Mesenchymal stem cell (in vitro differentiated cells and primary cell): ENCODE measurements at regions not wholly inside any gene's neighbourhood (a gene's known extent, or its start where the extent isn't known, plus 50 kb on each side); places are given as distances from the start of the nearest gene placed in this dataset.

Source experiments
- DNase-seq: peaks from one replicate; pipeline ENCODE4 v3.0.0-alpha.2; 2013
- H2AFZ ChIP-seq: one replicate; pipeline ENCODE4 v1.6.1; 2013; ENCODE audit warnings: low read depth, mild to moderate bottlenecking, control low read depth, inconsistent platforms, low read length, moderate library complexity
- H2AK5ac ChIP-seq: 2 replicates; pipeline ENCODE4 v1.6.1; 2013; ENCODE audit warnings: low read length, moderate library complexity, mild to moderate bottlenecking, inconsistent platforms; ENCODE audit not compliant: severe bottlenecking
- H2BK120ac ChIP-seq: one replicate; pipeline ENCODE4 v1.6.1; 2013; ENCODE audit warnings: low read depth, mild to moderate bottlenecking, inconsistent platforms, low read length, moderate library complexity
- H2BK12ac ChIP-seq, 2 experiments: one replicate each; pipeline ENCODE4 v1.6.1; 2013; ENCODE audit warnings: inconsistent platforms in 2 of 2, low read length in 2 of 2, mild to moderate bottlenecking in 2 of 2, moderate library complexity in 2 of 2, control low read depth in 1 of 2
- H2BK15ac ChIP-seq: one replicate; pipeline ENCODE4 v1.6.1; 2013; ENCODE audit warnings: mild to moderate bottlenecking, low read depth, inconsistent platforms; ENCODE audit not compliant: poor library complexity, severe bottlenecking
- H2BK5ac ChIP-seq: 2 replicates; pipeline ENCODE4 v1.6.1; 2013; ENCODE audit warnings: low read depth, mild to moderate bottlenecking, low read length, control low read depth, inconsistent platforms; ENCODE audit not compliant: poor library complexity, severe bottlenecking
- H3K14ac ChIP-seq, 2 experiments: one replicate each; pipeline ENCODE4 v1.6.1; 2013; ENCODE audit warnings: inconsistent platforms in 2 of 2, low read length in 2 of 2, control low read depth in 1 of 2, mild to moderate bottlenecking in 1 of 2, moderate library complexity in 1 of 2
- H3K18ac ChIP-seq, 2 experiments: one replicate each; pipeline ENCODE4 v1.6.1; 2013; ENCODE audit warnings: inconsistent platforms in 2 of 2, low read length in 2 of 2, control low read depth in 1 of 2, low read depth in 1 of 2, mild to moderate bottlenecking in 1 of 2
- H3K23ac ChIP-seq, 2 experiments: one replicate each; pipeline ENCODE4 v1.6.1; 2013; ENCODE audit warnings: inconsistent platforms in 2 of 2, low read length in 2 of 2, mild to moderate bottlenecking in 2 of 2, moderate library complexity in 2 of 2, control low read depth in 1 of 2
- H3K27ac ChIP-seq: 2 replicates; pipeline ENCODE4 v1.5.1; 2013; ENCODE audit warnings: mild to moderate bottlenecking, moderate library complexity, low read length, control low read depth, inconsistent platforms; ENCODE audit not compliant: poor library complexity, severe bottlenecking
- H3K27me3 ChIP-seq, 2 experiments: 2 replicates each; pipeline versions ENCODE4 v1.6.1 to v1.7.0; 2013; ENCODE audit warnings: low read length in 2 of 2, mild to moderate bottlenecking in 2 of 2, moderate library complexity in 2 of 2, control low read depth in 1 of 2, inconsistent platforms in 1 of 2; ENCODE audit not compliant: control insufficient read depth in 1 of 2, insufficient read depth in 1 of 2
- H3K36me3 ChIP-seq, 2 experiments: 2 replicates each; pipeline versions ENCODE4 v1.6.1 to v1.7.0; 2013; ENCODE audit warnings: low read length in 2 of 2, control low read depth in 1 of 2, inconsistent platforms in 1 of 2, low read depth in 1 of 2, mild to moderate bottlenecking in 1 of 2; ENCODE audit not compliant: insufficient read depth in 2 of 2, control insufficient read depth in 1 of 2
- H3K4ac ChIP-seq, 2 experiments: one replicate each; pipeline ENCODE4 v1.6.1; 2013; ENCODE audit warnings: inconsistent platforms in 2 of 2, low read length in 2 of 2, mild to moderate bottlenecking in 2 of 2, moderate library complexity in 2 of 2, control low read depth in 1 of 2, low read depth in 1 of 2
- H3K4me1 ChIP-seq: 2 replicates; pipeline ENCODE4 v1.6.1; 2013; ENCODE audit warnings: low read depth, low read length, control low read depth; ENCODE audit not compliant: control insufficient read depth, insufficient read depth
- H3K4me2 ChIP-seq: 2 replicates; pipeline ENCODE4 v1.6.1; 2013; ENCODE audit warnings: low read length, mild to moderate bottlenecking, inconsistent platforms; ENCODE audit not compliant: poor library complexity, severe bottlenecking
- H3K4me3 ChIP-seq, 2 experiments: 2 replicates each; pipeline versions ENCODE4 v1.5.1 to v1.7.0; 2013; ENCODE audit warnings: low read length in 2 of 2, mild to moderate bottlenecking in 2 of 2, control low read depth in 1 of 2, low read depth in 1 of 2; ENCODE audit not compliant: insufficient read depth in 1 of 2
- H3K79me1 ChIP-seq: replicated peaks from 2 replicates; pipeline ENCODE4 v1.6.1; 2013; ENCODE audit warnings: mild to moderate bottlenecking, control low read depth, low read length, inconsistent platforms; ENCODE audit not compliant: poor library complexity, severe bottlenecking
- H3K9ac ChIP-seq: 2 replicates; pipeline ENCODE4 v1.7.0; 2013; ENCODE audit warnings: mild to moderate bottlenecking, low read length, moderate library complexity
- H3K9me3 ChIP-seq: 2 replicates; pipeline ENCODE4 v1.7.0; 2013; ENCODE audit warnings: mild to moderate bottlenecking, low read length; ENCODE audit not compliant: control insufficient read depth
- H4K8ac ChIP-seq: one replicate; pipeline ENCODE4 v1.6.1; 2013; ENCODE audit warnings: inconsistent platforms, mild to moderate bottlenecking, low read length, moderate library complexity
- H4K91ac ChIP-seq: one replicate; pipeline ENCODE4 v1.6.1; 2013; ENCODE audit warnings: mild to moderate bottlenecking, low read length, inconsistent platforms
- WGBS: methylation state at CpG from one replicate; pipeline ENCODE4 v1.1.7; 2013; ENCODE audit warnings: mixed read lengths; 5-methylcytosine and 5-hydroxymethylcytosine counted together

DNA sequence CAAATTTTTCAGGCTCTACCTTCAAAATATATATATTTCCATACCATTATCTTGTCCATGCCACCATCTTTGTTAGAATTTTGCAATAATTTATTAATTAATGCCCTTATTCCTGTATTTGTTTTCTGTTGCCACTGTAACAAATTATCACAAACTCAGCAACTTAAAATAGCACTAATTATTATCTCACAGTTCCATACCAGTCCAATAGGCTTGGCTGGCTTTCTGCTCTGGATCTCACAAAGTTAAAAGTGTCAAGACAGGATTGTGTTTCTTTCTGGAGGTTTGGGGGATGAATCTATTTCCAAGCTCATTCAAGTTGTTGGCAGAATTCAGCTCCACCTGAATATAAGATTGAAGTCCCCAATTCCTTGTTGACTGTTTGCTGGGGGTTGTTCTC lies 58.6 kb upstream of the SLC38A4 start:
- no peak overlapping the region for H4K91ac ChIP-seq

DNA sequence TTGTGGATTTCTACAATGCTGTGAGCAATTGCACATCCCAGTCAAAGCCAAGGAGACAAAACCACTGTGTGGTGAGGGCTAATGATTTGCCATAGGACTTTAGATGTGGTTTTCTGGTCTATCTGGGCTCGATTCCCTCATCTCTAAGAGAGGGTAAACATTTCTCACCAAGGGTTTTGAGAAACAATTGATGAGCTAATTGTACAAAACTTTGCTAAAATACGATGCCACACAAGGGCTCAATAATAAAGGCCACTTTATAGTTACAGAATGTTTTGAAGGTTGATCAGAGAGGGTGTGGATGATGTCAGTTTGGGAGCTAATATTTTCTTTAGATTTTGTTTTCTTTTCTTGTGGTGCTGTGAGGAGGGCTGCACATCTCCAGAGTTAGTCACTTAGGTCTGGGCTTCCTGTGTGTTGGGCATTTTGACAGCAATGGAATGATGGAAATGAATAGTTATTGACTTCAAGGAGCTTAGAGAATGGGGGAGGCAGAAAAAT lies 60.8 kb upstream of the SLC38A4 start:
- no peaks in the 10 kb centered on the region for H3K79me1 ChIP-seq
- WGBS, result 47% methylated on average over 2 of the region's 2 CpGs
- no peak overlapping the region for H4K91ac ChIP-seq
- H3K4ac ChIP-seq, result no peak overlapping the region
- H3K18ac ChIP-seq, result no peak overlapping the region
- H3K4me2 ChIP-seq, result no peak overlapping the region
- peak overlapping the region; percentile 70 for H3K27ac ChIP-seq
- H3K9me3 ChIP-seq, result no peaks in the 10 kb centered on the region
- H2AFZ ChIP-seq, result no peak overlapping the region
- no peak overlapping the region for H3K14ac ChIP-seq
- no peak for DNase-seq
- no peak overlapping the region for H4K8ac ChIP-seq
- no peak overlapping the region for H3K23ac ChIP-seq
- no peak overlapping the region for H2BK5ac ChIP-seq
- H2AK5ac ChIP-seq, result no peak overlapping the region
- H3K27me3 ChIP-seq, result no peaks in the 10 kb centered on the region
- H3K4me3 ChIP-seq, result no peak overlapping the region
- H2BK15ac ChIP-seq, result no peak overlapping the region
- H3K4me1 ChIP-seq, result peaks cover 2% of the 10 kb centered on the region
- H2BK12ac ChIP-seq, result no peak overlapping the region
- H2BK120ac ChIP-seq, result no peak overlapping the region
- H3K9ac ChIP-seq, result no peak overlapping the region
- H3K36me3 ChIP-seq, result no peaks in the 10 kb centered on the region

More for the DNA sequence above, 58.6 kb upstream of the SLC38A4 start:
- Histone ChIP-seq H3K9me3 (peaks cover 4% of the 10 kb centered on the region), H2AK5ac (no peak overlapping the region), H3K14ac (no peak overlapping the region), H3K4me3 (no peak overlapping the region), H3K36me3 (no peaks in the 10 kb centered on the region), H3K4me2 (no peak overlapping the region), H2AFZ (no peak overlapping the region), H2BK5ac (no peak overlapping the region), H3K9ac (no peak overlapping the region), H3K79me1 (no peaks in the 10 kb centered on the region), H2BK12ac (no peak overlapping the region), H3K4ac (no peak overlapping the region), H3K4me1 (peaks cover 2% of the 10 kb centered on the region), H2BK15ac (no peak overlapping the region), H3K27ac (no peak overlapping the region), H3K18ac (no peak overlapping the region), H3K23ac (no peak overlapping the region), H2BK120ac (no peak overlapping the region), H4K8ac (no peak overlapping the region), H3K27me3 (no peaks in the 10 kb centered on the region)
- no peak for DNase-seq

DNA sequence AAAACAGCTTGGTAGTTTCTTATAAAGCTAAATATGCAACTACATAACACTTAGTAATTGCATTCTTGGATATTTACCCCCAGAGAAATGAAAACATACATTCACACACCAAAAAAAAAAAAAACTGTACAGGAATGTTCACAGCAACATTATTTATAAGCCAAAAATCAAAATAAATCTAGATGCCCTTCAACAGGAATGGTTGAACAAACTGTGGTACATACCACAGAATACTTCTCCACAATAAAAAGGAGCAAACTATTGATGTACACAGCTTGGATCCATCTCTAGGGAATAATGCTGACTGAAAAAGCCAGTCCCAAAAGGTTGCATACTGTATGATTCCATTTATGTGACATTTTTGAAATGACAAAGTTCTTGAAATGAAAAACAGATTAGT lies 62.1 kb upstream of the SLC38A4 start:
- no peak overlapping the region for H3K14ac ChIP-seq
- no peak overlapping the region for H2AK5ac ChIP-seq
- no peaks in the 10 kb centered on the region for H3K79me1 ChIP-seq
- peak overlapping the region; percentile 1 for H3K27ac ChIP-seq
- no peaks in the 10 kb centered on the region for H3K36me3 ChIP-seq
- DNase-seq, result no peak
- no peak overlapping the region for H2BK15ac ChIP-seq
- H3K9ac ChIP-seq, result no peak overlapping the region
- H3K23ac ChIP-seq, result no peak overlapping the region
- H3K4me3 ChIP-seq, result no peak overlapping the region
- peaks cover 2% of the 10 kb centered on the region for H3K4me1 ChIP-seq
- H3K18ac ChIP-seq, result no peak overlapping the region
- no peak overlapping the region for H2BK120ac ChIP-seq
- no peak overlapping the region for H3K4me2 ChIP-seq
- no peak overlapping the region for H3K4ac ChIP-seq
- no peak overlapping the region for H2BK5ac ChIP-seq
- no peak overlapping the region for H4K91ac ChIP-seq
- no peak overlapping the region for H2AFZ ChIP-seq
- H3K9me3 ChIP-seq, result no peaks in the 10 kb centered on the region
- H3K27me3 ChIP-seq, result no peaks in the 10 kb centered on the region
- no peak overlapping the region for H2BK12ac ChIP-seq
- no peak overlapping the region for H4K8ac ChIP-seq

DNA sequence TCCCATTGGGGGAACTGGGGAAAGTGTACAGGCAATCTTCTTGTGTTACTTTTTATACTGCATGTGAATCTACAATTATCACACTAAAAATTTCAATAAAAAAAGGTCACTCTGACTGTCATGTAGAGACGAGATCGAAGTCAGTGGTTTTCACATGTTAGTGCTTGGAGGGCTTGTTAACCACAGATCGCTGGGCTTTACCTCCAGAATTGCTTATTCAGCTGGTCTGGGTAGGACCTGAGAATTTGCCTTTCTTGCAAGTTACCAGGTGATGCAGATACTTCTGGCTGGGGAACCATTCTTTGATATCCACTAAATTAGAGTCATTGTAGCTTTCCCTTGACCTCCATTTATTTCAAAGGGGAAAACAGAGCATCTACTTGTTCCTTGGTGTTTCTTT lies 62.8 kb upstream of the SLC38A4 start:
- no peaks in the 10 kb centered on the region for H3K9me3 ChIP-seq
- H3K23ac ChIP-seq, result no peak overlapping the region
- no peak overlapping the region for H2BK12ac ChIP-seq
- no peaks in the 10 kb centered on the region for H3K27me3 ChIP-seq
- no peak overlapping the region for H3K14ac ChIP-seq
- H4K91ac ChIP-seq, result no peak overlapping the region
- H3K4me3 ChIP-seq, result no peak overlapping the region
- 89% methylated on average over 3 of the region's 3 CpGs for WGBS
- no peak overlapping the region for H2AFZ ChIP-seq
- no peak overlapping the region for H3K18ac ChIP-seq
- H2BK5ac ChIP-seq, result no peak overlapping the region
- no peak overlapping the region for H3K27ac ChIP-seq
- no peak overlapping the region for H2BK120ac ChIP-seq
- peak overlapping the region; percentile 11 for H2AK5ac ChIP-seq
- DNase-seq, result no peak
- H4K8ac ChIP-seq, result no peak overlapping the region
- H3K36me3 ChIP-seq, result no peaks in the 10 kb centered on the region
- no peak overlapping the region for H3K4ac ChIP-seq
- no peak overlapping the region for H2BK15ac ChIP-seq
- H3K9ac ChIP-seq, result no peak overlapping the region
- H3K4me2 ChIP-seq, result no peak overlapping the region
- peaks cover 2% of the 10 kb centered on the region for H3K4me1 ChIP-seq
- no peaks in the 10 kb centered on the region for H3K79me1 ChIP-seq
